Kidney (tissue), 13 donors: ENCODE measurements at regions not wholly inside any gene's neighbourhood (a gene's known extent, or its start where the extent isn't known, plus 50 kb on each side); places are given as distances from the start of the nearest gene placed in this dataset.

Source experiments
- DNase-seq, 5 donors: peaks; one replicate each; pipeline ENCODE4 v3.0.0-alpha.2; 2013 to 2020
- FAIRE-seq: peaks from 2 replicates; lab custom pipeline; 2012; peaks lifted over from hg19 to GRCh38; lab: Jason Lieb, UNC
- H3K27ac ChIP-seq, 2 donors: one replicate each; pipeline ENCODE4 v1.7.0; 2013; ENCODE audit warnings: low read depth in 2 of 2, low read length in 2 of 2, inconsistent platforms in 1 of 2
- H3K27me3 ChIP-seq: one replicate; pipeline ENCODE4 v1.7.1; 2013; ENCODE audit warnings: low read length, inconsistent platforms; ENCODE audit not compliant: control insufficient read depth, insufficient read depth
- H3K36me3 ChIP-seq, 3 donors: one replicate each; pipeline versions ENCODE4 v1.7.0 to v1.7.1; 2013; ENCODE audit warnings: low read length in 3 of 3, control low read depth in 1 of 3, inconsistent platforms in 1 of 3; ENCODE audit not compliant: insufficient read depth in 3 of 3, control insufficient read depth in 2 of 3
- H3K4me1 ChIP-seq, 3 donors: one replicate each; pipeline versions ENCODE4 v1.7.0 to v1.7.1; 2013; ENCODE audit warnings: low read length in 3 of 3, inconsistent platforms in 1 of 3, low read depth in 1 of 3; ENCODE audit not compliant: control insufficient read depth in 2 of 3, insufficient read depth in 2 of 3
- H3K4me3 ChIP-seq, 3 donors: one replicate each; pipeline versions ENCODE4 v1.7.0 to v1.8.1; 2013; ENCODE audit warnings: low read length in 3 of 3, control low read depth in 1 of 3, inconsistent platforms in 1 of 3
- H3K9ac ChIP-seq, 3 donors: one replicate each; pipeline versions ENCODE4 v1.7.0 to v1.7.1; 2013; ENCODE audit warnings: low read length in 3 of 3, control low read depth in 1 of 3, inconsistent platforms in 1 of 3
- H3K9me3 ChIP-seq, 3 donors: one replicate each; pipeline versions ENCODE4 v1.7.0 to v1.7.1; 2013; ENCODE audit warnings: low read length in 3 of 3, control low read depth in 1 of 3, inconsistent platforms in 1 of 3; ENCODE audit not compliant: control insufficient read depth in 2 of 3, insufficient read depth in 1 of 3
- CTCF ChIP-seq: IDR thresholded peaks from 3 replicates; pipeline ENCODE4 v1.5.1; 2012; ENCODE audit warnings: mild to moderate bottlenecking, moderate library complexity, borderline replicate concordance; ENCODE audit not compliant: insufficient read depth; ENCODE audit errors: extremely low read depth
- intact Hi-C: fragments of 100-400 bp; cut with DNase I; formaldehyde crosslinking; loops from one replicate; pipeline ENCODE4 v1.11.1; 2022
- donor health status: control.
- donor health status: control.
- donor health status: control.
- donor health status: control.
- donor health status: control.
- donor health status: DM: yes; HTN: yes; CAD: no.
- donor health status: Normal renal cell carcinoma (clear cell type).

- Histone ChIP-seq H3K27ac (no peak overlapping the region), H3K9me3 (no peaks in the 10 kb centered on the region), H3K36me3 (no peaks in the 10 kb centered on the region), H3K27me3 (no peaks in the 10 kb centered on the region), H3K9ac (no peak overlapping the region), H3K4me3 (no peak overlapping the region), H3K4me1 (peaks cover 0 to 3% (median 2%) of the 10 kb centered on the region in 3 donors)
- DNase-seq (no peak), FAIRE-seq (no peak)
- no peak for TF ChIP-seq CTCF
- intact Hi-C loops, result loop anchor here (10.0 kb wide), 1 partner anchor 352 kb away; no protein-coding TSS in a partner anchor
Observed at GRCh38 chr19:27972291-27973040, 1240.5 kb downstream of the UQCRFS1 start.

GRCh38 chr19:27971869-27972268, 1241.1 kb downstream of the UQCRFS1 start:
- intact Hi-C loops, result loop anchor here (10.0 kb wide), 1 partner anchor 353 kb away; no protein-coding TSS in a partner anchor
- no peak overlapping the region for H3K9ac ChIP-seq
- no peak for FAIRE-seq

GRCh38 chr19:27971071-27971470, 1241.9 kb downstream of the UQCRFS1 start:
- intact Hi-C loops, result loop anchor here (10.0 kb wide), 1 partner anchor 354 kb away; no protein-coding TSS in a partner anchor
- H3K36me3 ChIP-seq, result no peaks in the 10 kb centered on the region
- no peak overlapping the region for H3K27ac ChIP-seq
- TF ChIP-seq CTCF, result no peak
- H3K9me3 ChIP-seq, result no peaks in the 10 kb centered on the region
- DNase-seq (peak in 2 of 5 donors; percentile 30 to 45), FAIRE-seq (no peak)
- H3K27me3 ChIP-seq, result no peaks in the 10 kb centered on the region
- no peak overlapping the region for H3K9ac ChIP-seq
- H3K4me1 ChIP-seq, result peaks cover 0 to 3% (median 2%) of the 10 kb centered on the region in 3 donors
- H3K4me3 ChIP-seq, result no peak overlapping the region

More at GRCh38 chr19:27971869-27972268, 1241.1 kb downstream of the UQCRFS1 start:
- Histone ChIP-seq H3K4me3 (no peak overlapping the region), H3K9me3 (no peaks in the 10 kb centered on the region), H3K36me3 (no peaks in the 10 kb centered on the region), H3K27me3 (no peaks in the 10 kb centered on the region), H3K4me1 (peaks cover 0 to 3% (median 2%) of the 10 kb centered on the region in 3 donors), H3K27ac (no peak overlapping the region)
- DNase-seq, result no peak
- TF ChIP-seq CTCF, result no peak
